NCI-H2107 treated with DMSO at 0.1 percent for 48 hours (cell line): ENCODE measurements at regions not wholly inside any gene's neighbourhood (a gene's known extent, or its start where the extent isn't known, plus 50 kb on each side); places are given as distances from the start of the nearest gene placed in this dataset.
"Not testable (repeated sequence)": the region's sequence is repeated elsewhere in the genome, so short reads cannot be mapped to it uniquely, and the experiment has no call there.

Source experiments
- DNase-seq: peaks from one replicate; lab custom pipeline; 2025; ENCODE audit not compliant: unreplicated experiment; lab: John Stamatoyannopoulos, UW

- DNase-seq, result no peak
These were observed 1582.7 kb downstream of the STIM2 start for GRCh38 chr4:28443371-28443770.

DNA sequence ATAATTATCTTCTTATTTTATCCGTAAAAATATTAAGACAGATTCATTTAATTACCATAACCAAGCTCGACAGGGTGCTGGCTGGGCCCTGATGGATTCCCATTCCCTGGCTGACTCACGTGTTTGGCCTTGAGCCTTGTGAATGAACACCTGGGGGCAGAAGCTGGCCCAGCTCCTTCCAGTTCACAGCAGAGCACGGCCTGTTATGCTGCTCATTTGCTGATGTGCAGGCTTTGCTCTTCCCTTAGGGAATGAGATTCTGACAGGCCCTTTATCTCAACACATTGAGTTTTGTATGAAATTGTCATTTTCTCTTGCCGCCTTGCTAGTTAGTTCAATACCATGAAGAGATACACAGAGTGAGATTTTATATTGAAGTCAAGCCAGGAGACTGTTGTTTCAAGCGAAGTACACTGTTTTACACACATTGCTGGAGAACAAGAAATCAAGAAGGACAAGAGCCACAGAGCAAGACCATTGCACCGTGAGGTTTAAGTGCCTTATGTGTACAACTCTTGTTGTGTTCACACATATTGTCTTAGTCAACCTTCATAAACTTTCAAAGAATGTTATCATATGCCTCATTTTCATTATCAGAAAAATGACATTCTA lies 1583.3 kb downstream of the STIM2 start:
- no peak for DNase-seq

- no peak for DNase-seq
These were observed 1584.3 kb downstream of the STIM2 start for GRCh38 chr4:28444886-28445496.

DNA sequence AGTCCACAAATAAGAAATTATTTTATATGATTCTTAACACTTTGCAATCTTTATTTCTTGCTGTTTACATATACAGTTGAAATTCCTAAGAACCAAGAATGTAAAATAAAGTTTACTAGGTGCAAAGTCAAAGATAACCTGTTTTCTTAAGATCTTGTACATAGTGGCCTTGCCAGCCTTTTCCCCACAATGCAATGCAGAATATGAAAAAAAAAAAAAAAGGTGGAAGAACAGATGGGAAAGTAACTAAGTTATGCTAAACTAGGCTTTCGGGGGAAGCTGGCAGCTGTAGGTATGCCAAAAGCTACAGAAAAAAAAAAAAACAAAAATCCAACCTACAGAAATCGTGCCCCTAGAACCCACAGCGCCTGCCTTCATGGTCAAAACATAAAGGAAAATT lies 1588.4 kb downstream of the STIM2 start:
- DNase-seq, result no peak

DNA sequence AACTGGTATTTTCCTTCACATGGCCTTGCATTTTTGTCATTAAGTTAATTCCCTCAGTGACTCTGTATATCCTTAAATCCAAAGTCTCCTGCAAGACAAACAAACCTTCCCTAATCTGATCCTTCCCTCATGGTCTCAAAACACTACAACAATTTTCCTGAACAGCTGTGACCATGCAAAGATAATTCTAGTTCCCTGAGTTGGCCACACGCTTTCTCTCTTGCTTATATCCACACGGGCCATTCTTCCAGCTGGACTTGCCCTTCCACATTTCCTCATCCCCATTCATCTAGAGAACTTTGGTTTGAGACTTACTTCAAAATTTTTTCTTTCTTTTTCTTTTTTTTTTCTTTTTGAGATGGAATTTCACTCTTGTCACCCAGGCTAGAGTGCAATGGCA lies 1590.7 kb downstream of the STIM2 start:
- no peak for DNase-seq

DNA sequence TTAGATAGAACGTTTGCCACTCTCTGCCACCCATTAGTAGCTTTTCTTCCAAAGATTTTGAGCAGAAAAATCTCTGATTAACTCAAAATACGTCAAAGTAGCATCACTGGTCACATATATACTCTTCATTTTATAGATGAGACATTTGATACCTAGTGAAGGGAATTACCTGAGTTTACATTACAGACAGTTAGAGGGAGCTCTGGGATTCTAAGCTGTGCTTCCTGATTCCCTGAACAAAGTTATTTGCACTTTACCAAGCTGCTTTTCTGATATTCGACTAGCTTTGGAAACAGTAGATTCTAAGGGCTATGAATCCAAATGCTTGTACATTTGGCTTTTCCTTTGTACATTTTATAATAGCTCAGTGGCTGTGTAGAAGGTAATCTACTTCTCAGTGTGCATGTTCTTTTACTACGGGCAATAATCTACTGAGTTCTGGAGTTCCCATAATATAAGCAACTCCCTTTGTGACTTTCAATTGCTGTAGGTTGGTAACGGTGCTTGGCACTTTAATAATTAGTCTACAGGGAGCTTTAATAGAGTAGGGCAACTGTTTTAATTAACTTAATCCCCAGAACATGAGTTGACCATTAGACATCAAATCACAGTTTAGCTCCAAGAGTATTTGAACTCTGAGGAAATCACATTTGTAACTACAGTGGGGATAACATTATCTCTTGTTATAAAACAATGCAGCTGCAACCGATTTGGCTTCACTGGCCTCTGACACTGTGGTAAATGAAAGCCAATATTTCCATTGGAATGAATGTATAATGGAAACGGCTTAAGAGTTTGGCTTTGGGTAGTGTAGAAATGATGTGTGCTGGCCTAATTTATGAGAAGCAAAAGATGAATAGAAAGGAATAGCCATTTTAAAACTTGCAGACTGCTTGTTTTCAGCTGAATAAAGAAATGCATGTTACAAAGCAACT lies 1602.4 kb downstream of the STIM2 start:
- no peak for DNase-seq

- DNase-seq, result no peak
These were observed 1604.2 kb downstream of the STIM2 start for GRCh38 chr4:28464823-28465222.

- not testable (repeated sequence) for DNase-seq
These were observed 1606.2 kb downstream of the STIM2 start for GRCh38 chr4:28466886-28467285.

GRCh38 chr4:28469387-28469786 lies 1608.7 kb downstream of the STIM2 start:
- no peak for DNase-seq

GRCh38 chr4:28469886-28470285 lies 1609.2 kb downstream of the STIM2 start:
- DNase-seq, result no peak

DNA sequence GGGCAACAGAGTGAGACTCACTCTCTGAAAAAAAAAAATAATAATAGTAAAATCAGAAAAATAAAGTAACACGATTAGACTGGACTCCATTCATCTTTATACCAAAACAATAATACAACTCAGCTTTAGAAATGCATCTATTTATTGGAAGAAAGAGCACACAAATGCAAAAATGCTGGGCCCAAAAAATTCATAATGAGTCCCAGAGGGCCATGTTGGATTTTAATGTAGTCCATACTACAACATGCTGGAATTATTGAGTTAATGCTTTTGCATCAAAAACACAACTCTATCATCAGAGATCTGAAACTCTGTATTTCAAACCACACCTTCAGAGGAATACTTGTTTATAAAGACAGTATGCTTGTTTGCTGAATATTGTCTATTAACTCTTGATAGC lies 1614.7 kb downstream of the STIM2 start:
- no peak for DNase-seq

GRCh38 chr4:28479666-28480065 lies 1619.0 kb downstream of the STIM2 start:
- no peak for DNase-seq

DNA sequence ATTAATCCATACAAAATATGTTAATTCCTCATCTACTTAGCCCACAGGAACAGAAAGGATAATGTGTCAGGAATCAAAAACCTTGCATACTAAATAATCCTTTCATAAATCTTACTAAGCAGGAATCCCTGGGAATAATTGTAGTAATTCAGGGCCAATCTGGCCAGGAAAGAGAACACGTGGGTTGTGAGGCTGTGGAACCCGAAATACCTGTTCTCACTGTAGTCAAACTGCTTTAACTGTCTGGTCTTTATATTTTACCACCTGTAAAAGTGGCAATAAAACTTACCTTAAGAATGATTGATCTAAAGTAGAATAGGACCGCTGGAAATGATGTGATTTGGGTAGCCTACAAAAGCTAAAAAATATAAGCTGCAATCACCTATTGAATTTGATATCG lies 1620.9 kb downstream of the STIM2 start:
- DNase-seq, result no peak

- no peak for DNase-seq
These were observed 1622.1 kb downstream of the STIM2 start for GRCh38 chr4:28482580-28483270.

DNA sequence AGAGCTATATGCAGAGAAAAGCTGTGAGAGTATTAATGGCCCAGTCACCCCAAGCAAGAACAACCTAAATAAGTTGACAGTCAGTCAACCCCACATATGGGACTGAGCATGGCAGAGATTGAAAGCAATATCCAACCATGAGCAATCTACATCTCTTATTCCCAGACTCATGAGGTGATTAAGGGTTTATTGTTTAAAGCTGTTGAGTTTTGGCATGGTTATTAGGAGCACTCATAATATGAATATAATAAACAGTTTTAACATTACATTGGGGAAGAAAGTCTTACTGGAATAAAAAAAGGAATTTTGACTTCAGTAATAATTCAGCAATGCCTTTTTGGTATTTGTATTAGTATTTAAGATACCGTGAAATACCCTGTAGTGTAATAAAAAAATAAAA lies 1627.4 kb downstream of the STIM2 start:
- DNase-seq, result no peak

- DNase-seq, result no peak
These were observed 1630.0 kb downstream of the STIM2 start for GRCh38 chr4:28490669-28491068.

GRCh38 chr4:28505064-28505463 lies 1644.4 kb downstream of the STIM2 start:
- DNase-seq, result no peak

GRCh38 chr4:28508636-28509035 lies 1648.0 kb downstream of the STIM2 start:
- DNase-seq, result no peak

GRCh38 chr4:28514766-28515165 lies 1654.1 kb downstream of the STIM2 start:
- DNase-seq, result not testable (repeated sequence)

GRCh38 chr4:28518561-28519165 lies 1658.0 kb downstream of the STIM2 start:
- DNase-seq, result no peak

DNA sequence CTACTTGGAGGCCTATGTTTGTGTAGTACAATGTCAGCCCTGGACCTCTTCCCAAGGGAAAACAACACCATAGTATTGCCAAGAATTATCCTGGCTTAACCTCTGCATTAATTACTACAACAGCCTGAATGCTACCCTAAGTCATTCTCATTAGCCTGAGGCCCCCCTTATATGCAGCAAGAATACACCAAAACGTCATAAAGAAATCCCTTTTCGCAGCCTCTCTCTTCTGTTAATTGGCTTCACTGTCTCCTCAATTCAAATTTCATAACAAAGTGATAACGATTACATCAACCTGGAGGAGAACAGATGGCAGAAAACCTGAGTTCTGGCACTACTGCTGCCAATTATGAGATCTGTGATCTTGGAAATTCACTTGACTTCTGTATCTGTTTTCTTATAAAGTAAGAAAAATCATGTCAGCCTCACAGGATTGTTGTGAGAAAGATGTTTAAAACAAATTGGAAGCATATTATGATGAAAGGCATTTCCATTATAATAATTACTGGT lies 1663.1 kb downstream of the STIM2 start:
- DNase-seq, result no peak
